GM18502 (cell line): ENCODE measurements at regions not wholly inside any gene's neighbourhood (a gene's known extent, or its start where the extent isn't known, plus 50 kb on each side); places are given as distances from the start of the nearest gene placed in this dataset.

Source experiments
- ATAC-seq: cut with Tn5 transposase; IDR thresholded peaks from one replicate; pipeline ENCODE4 v1.9.1; 2021; ENCODE audit warnings: mild to moderate bottlenecking; ENCODE audit not compliant: unreplicated experiment, poor library complexity

DNA sequence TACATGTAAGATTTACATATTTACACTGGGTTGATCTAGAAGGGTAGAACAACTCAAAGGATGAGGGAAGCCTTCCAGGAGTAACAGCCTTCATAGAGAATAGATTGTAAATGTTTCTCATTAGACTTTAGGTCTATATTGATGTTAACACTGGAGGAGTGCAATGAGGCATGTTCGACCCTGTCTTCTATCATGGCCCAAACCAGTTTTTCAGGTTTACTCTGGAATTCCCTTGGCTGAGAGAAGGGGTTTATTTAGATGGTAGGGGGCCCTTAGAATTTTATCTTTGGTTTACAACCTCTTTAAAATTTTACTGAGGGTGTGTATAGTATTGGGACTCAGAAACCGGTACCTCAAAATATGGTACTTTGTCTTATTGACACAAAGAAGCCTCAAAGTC lies 634.9 kb upstream of the PIK3C3 start:
- no peak for ATAC-seq

DNA sequence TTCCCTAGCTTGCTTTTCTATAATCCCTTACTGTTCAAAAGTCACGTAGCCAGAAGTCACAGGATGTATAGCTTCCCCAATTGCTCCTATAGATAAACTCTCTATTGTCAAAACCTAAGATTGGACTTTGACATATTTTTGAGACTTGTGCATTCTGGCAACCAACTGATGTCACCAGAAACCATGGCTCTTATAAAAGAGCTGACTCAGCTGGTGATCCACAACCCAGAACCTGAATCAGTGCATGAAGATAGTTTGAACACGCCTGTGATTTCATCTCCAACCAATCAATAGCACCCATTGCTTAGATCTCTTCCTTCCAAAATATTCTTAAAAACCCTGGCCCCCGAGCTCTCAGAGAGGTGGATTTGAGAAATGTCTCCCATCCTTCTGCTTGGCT lies 639.9 kb upstream of the PIK3C3 start:
- no peak for ATAC-seq

DNA sequence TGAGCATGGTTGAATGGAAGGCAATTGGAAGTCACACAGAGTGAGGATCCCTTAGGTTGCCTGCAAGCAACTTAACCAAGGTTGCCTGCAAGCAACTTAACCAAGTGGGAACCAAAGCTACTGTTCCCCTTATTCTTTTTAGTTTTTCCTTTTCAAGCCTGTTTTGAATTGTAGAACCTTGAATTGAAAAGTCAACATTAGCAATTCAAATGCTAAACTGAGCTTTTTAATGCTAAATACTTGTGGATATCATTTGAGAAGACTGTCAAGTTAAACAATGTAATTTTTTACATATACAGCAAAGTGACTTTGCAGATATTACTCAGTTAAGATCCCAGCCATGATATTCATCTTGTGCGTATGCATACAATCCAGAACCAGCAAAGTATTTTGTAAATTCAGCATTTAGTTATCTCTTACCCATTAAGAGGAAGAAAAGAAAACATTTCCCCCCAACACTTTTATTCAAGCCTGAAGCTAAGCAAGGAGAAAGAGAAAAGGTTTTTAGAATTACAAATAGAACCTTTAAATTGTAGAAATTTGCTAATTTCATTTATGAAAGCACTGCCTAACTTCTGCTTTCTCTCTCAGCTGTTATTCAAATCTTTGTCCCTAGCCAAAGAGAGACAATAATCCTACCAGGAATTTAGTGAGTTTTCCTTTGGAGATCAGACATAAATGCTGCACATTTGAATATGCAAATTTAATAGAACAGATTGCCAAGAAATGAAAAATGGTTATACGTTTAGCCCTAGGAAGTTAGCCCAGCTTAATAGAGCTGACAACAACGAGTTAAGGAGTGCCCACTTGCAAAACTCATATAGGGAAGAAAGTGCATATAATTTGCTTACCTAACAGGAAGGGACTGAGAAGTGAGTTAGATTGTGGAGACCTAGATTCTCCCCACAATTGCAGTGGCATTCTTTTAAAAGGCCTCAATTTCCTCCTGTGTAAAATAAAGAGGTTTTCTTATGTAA lies 643.2 kb upstream of the PIK3C3 start:
- ATAC-seq, result no peak

DNA sequence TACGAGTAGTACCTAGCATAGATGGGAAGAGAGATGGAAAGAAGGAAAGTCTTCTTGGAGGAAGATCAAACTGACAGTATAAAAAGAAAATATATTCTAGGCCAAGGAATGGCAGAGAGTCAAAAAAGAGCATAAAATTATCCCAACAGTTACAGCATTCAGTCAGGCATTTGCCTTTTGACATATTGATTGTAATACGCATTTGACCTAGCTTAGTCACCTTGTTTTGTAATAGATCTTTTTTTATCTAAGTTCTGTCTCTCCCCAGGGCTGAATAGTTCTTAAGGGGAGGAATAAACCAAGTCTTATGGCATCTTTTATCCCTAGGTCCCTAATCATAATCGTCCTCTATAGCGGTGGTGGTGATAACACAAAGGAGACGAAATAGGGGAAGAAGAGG lies 657.3 kb upstream of the PIK3C3 start:
- ATAC-seq, result no peak

DNA sequence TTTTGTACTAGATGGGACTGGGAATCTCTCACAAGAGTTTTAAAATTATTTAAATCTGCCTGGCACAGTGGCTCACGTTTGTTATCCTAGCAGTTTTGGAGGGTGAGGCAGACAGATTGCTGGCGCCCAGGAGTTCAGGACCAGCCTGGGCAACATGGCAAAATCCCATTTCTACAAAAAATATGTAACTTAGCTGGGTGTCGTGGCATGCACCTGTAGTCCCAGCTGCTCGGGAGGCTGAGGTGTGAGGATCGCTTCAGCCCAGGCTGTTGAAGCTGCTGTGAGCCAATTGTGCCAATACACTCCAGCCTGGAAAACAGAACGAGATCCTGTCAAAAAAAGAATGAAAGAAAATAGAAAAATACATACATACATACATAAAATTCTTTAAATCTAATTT lies 685.7 kb upstream of the PIK3C3 start:
- no peak for ATAC-seq

DNA sequence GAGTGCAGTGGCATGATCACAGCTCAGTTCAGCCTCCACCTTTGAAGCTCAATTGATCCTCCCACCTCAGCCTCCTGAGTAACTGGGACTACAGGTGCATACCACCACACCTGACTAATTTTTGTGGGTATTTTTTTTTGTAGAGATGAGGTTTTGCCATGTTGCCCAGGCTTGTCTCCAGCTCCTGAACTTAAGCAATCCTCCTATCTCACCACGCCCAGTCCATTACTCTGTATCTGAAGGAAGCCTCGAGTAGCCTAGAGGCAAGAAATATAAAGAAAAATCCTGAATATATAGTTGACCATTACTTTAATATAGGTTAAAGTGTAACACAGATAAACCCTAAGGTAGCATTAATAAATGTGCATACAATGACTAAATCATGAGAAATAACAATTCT lies 686.8 kb upstream of the PIK3C3 start:
- no peak for ATAC-seq

DNA sequence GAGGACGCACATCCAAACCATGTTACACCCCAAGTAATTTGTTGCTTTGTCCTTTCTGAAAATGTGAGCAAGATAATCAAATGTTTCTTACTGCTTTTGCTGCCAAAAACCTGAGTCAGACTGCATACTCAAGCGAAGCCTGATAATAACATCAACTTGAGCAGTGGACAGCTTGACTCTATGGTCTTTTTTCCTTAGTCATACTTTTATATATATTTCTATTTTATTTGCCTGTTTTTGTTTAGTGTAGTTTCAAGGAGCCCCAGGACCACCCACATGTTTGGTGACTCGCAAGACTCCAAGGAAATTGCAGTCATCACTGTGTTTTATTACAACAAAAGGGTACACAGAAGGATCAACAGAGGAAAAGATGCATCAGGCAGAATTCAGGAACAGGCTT lies 688.4 kb upstream of the PIK3C3 start:
- ATAC-seq, result no peak

DNA sequence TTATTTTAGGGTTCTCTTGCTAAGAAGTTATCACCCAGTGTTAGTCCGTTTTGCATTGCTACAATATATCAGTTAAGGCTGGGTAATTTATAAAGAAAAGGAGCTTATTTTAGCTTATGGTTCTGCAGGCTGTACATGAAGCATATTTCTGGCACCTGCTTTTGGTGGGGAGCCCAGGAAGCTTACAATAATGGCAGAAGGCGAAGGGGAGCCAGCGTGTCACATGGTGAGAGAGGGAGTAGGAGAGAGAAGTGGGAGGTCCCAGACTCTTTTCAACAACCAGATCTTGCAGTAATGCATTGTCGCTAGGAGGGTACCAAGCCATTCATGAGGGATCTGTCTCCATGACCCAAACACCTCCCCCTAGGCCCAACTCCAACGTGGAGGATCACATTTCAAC lies 688.8 kb upstream of the PIK3C3 start:
- no peak for ATAC-seq

DNA sequence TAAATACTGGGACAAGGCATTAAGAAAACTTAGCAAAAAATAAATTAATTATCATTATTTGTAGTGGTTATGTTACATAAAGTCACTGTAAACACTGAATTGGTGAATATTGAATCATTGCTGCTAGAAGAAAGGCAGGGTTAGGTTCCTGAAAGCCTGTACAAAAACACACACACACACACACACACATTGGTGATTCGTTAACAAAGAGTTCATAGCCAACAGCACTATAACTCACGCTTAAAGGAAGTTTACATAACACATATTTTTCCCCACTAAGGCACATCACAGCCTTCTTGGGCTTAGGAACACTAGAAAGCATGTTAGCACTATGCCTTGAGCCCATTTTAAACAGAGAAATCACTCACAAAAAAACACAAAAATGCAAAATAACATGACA lies 690.0 kb upstream of the PIK3C3 start:
- ATAC-seq, result no peak

DNA sequence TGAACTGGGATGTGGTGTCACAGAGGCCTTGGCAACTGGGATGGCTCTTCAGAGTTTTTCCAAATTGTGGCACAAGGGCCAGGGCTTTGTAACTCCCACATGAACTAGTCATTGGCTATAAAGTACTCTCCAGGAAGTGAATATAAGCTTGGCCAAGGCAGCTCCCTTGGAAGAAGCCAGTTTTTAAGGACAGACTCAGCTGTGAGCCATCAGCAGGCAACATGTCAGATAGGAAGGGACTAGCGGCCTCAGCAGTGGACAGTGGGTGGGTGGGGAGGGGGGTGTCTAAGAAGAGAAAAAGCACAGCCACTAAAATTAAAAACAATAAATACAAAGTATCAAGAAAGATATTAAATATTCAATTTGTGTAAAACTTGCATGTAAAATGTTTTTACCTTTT lies 691.1 kb upstream of the PIK3C3 start:
- no peak for ATAC-seq

DNA sequence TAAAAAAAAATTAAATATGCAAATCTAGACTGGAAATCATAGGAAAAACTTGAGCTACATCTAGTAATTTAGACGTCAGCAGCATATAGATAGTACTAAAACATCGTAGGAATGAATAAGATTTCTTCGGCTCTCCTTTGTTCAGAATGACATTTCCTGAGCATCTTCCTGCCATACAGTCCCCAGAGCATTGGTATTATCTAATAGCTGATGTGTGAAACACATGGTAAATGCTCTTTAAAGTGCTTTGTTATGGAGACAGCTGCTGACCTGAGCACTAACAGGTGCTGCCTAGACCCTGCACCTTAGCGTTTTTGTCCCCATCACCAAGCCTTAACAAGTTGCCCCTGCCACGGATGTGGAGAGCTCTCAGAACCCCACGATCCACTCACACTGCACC lies 692.3 kb upstream of the PIK3C3 start:
- no peak for ATAC-seq

DNA sequence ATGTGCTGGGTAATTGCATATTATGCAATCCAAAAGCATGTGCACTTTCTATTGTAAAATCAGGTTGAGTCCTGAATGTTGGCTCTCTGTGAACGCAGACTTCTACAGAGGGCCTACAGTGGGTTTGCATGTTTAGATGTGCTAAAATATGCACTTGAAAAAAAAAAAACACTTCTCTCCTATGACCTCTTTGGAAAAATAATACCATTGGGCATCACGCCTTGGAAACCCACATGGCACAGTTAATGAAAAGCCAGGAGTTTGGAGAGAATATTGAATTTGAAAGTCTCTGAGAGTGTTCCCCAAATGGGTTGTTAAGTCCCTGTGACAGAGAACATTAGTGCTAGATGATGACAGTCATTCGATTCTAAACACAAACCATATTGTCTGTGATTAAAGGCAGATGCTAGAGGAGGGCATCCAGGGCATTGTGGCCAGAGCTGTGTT lies 710.4 kb upstream of the PIK3C3 start:
- no peak for ATAC-seq

DNA sequence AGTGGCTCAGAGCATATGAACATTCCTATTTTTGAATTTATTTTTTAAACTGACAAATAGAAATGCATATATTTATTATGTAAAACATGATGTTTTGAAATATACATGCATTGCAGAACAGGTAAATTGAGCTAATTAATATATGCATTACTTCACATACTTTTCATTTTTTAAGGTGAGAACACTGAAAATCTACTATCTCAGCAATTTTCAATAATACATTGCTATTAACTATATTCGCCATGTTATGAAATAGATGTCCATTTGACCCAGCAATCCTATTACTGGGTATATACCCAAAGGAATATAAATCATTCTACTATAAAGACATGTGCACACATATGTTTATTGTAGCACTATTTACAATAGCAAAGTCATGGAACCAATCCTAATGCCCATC lies 717.7 kb upstream of the PIK3C3 start:
- ATAC-seq, result no peak

DNA sequence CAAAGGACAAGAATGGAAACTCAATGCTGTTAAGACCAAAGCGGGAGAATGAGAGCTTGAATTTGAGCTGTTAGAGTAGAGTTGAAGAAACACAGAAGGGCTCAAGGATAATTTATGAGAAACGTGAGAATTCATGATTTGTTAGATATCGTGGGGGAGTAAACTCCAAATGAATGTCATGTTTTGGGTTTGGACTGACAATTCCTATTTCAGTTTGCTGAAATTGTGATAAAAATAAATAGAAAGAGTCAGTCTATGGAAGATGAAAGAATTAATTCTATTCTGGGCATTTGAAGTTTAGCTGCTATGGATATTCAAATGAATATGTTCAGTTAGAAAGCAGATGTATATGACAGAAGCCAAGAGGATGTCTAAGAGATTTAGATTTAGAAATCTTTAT lies 723.4 kb upstream of the PIK3C3 start:
- no peak for ATAC-seq

DNA sequence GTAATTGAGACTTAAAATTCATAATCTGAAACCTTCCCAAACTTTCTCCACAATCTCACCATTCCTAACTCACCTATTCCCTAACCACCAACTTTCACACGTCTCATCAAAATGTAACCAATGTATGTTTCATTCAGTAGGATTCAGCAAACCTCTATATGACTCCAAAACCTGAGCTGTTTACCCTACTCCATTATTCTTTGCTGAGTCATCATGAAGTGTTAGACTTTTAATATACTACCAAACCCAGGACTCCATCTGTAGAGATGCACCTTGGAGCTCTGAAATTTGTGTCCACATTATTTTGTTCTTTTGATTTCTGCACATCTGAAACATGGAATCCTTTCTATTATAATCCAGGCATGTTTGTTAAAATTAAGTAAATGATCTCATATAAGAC lies 727.0 kb upstream of the PIK3C3 start:
- no peak for ATAC-seq

DNA sequence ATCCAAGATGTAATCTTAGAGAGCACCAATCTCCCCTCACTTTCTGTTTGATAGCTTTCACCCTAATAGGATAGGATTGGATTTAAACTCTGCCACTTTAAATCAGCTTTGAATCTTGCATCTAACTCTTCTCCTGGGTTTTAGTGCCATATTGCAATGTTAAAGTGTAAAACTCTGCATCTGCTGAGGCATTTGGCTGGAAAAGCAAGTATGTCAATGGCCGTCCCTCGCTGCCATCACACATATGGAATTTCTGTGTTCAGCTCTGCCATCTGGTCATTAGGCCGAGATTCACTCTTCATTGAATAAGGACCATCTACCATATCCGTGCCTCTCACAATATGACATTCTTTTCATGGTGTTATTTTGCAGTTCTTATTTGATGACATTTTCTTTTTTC lies 728.1 kb upstream of the PIK3C3 start:
- ATAC-seq, result no peak

DNA sequence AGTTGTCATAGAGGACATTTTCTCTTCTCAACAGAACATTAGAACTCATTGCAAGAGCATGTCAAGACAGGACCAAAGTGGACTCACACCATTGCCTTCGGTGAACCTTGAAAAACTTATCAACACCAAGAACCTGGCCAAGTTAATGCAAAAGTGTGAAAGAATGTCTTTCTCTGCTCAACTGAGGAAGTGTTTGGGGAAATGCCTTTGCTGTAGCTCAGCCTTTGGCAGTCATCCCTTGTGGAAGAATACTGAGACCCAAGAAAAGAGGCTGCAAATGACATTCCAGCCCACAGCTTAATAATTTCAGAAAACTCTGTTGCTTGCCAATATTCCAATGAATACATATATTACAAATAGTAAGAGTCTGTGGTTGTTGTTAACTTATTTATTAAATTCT lies 728.8 kb upstream of the PIK3C3 start:
- ATAC-seq, result no peak

DNA sequence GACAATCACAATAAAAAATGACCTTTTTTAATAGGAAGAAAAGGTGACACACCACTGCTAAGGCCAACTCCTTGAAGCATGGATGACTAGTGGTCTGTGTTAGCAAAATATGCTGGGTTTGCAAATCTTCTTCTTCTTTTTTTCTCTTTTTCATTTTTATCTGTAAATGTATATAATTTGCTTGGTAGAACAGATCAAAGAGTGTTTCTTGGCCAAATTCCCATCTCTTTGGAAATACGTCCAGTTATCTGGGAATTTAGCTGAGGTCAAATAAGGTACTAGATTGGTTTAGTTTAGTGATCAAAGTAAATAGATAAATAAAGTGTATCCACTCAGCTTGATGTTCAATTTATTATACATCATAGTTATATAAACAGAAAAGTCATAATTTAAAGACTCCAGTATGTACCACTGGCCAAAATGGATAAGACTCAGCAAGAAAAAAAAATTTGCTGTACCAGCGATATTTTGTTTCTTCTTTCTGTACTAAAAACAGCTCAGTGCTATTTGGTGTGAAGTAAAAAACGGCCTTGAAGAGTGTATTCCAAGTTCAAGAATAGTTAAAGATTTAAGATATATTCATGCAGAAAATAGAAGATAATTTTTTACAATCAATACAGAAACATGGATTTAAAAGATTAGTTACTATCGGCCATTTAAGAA lies 738.6 kb upstream of the PIK3C3 start:
- ATAC-seq, result no peak

DNA sequence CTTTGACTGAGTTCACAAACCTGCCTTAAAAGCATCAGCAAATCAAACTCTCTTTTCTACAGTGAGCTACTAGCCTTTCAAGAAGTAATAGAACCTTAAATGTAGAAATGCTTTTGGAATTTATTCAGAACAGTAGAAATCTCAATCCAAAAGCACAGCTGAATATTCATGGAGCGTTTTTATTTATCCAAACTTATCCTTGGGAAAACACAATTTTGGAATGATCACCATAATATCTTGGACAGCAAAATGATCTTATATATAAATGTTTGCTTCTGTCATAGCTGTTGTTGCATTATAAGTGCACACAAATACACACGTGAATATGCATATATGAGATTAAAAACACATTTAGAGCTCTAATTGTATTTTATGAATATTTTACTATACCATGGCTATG lies 747.3 kb upstream of the PIK3C3 start:
- ATAC-seq, result no peak

DNA sequence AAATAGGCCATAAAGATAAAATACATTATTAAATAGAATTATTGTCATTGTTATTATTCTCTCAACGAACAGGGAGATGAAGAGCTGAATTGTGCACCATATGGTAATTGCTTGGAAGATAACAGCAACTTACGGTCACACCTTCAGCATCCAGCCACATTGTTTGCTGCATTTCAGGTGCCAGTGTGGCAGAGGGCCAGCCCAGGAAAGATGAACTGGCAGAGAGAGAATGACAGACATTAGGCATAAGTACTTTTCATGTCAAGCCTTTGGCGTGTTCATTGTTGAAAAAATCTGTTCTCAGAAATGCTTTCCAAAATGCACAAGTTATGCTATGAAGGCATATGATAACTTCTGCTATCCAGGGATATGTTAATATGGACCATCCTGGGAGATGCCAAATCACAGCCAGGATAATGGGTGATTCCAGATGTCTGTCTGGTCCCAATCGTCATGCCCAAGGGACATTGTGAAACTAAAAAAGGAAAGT lies 748.6 kb upstream of the PIK3C3 start:
- ATAC-seq, result no peak

DNA sequence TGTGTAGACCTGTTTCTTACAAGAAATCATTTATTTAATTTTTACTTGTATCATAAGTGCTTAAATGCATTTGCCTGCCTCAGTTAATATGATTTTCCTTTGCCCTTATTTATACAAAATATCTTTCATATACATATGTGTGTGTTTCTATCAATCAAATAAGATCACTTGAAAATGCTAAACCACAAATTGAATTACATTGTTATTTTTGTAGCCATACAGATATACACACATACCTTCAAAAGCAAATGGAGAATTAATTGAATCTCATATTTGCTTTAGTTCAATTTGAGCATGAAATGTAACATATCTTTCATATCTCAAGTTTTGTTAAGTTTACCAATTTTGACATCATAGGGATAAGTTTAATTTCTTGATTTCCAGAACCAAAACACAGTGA lies 755.8 kb upstream of the PIK3C3 start:
- ATAC-seq, result no peak

DNA sequence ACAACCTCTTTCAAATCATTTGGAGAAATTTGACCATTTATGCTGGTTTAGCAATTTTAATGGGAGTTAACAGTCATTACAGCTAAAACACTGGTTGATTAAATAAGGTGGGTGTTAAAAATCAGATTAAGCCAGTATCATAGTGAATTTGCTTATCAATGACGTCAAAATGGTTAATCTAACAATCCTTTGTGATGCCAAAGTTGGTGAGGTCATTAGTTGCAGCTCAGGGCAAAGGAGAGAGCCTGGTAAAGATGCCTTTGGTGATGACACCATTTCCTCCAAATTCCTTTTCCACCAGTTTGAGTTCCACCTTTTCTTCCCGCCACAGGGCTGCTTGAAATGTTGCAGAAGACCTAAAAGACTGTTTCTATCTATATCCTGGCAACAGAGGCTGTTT lies 757.1 kb upstream of the PIK3C3 start:
- ATAC-seq, result no peak
